ENCODE measurements at regions not wholly inside any gene's neighbourhood (a gene's known extent, or its start where the extent isn't known, plus 50 kb on each side); places are given as distances from the start of the nearest gene placed in this dataset.

- Histone ChIP-seq H3K9me3 (ENCODE audit: control insufficient read depth, low read length) (peaks cover 2% of the 10 kb centered on the region), H3K4me3 (ENCODE audit: low read length) (no peak overlapping the region), H3K4me1 (ENCODE audit: control insufficient read depth, insufficient read depth, low read length) (no peaks in the 10 kb centered on the region), H3K27ac (ENCODE audit: low read length) (no peak overlapping the region), H3K27me3 (ENCODE audit: control insufficient read depth, insufficient read depth) (no peaks in the 10 kb centered on the region)
- 97% methylated on average over 4 of the region's 4 CpGs for WGBS
- DNase-seq (no peak), ATAC-seq (no peak)
- intact Hi-C loops (cut with DNase I) = no loop called here
Measured at GRCh38 chr3:13931172-13931571, 51.3 kb upstream of the WNT7A start.

Data from right cardiac atrium (tissue), 5 donors.